ENCODE measurements at regions not wholly inside any gene's neighbourhood (a gene's known extent, or its start where the extent isn't known, plus 50 kb on each side); places are given as distances from the start of the nearest gene placed in this dataset.
"Not testable (repeated sequence)": the region's sequence is repeated elsewhere in the genome, so short reads cannot be mapped to it uniquely, and the experiment has no call there.

- Histone ChIP-seq H3K9me3 (ENCODE audit: control insufficient read depth, insufficient read depth, low read depth, low read length) (no peaks in the 10 kb centered on the region), H3K4me1 (ENCODE audit: control insufficient read depth, insufficient read depth, low read length) (no peaks in the 10 kb centered on the region), H3K27me3 (ENCODE audit: control insufficient read depth, insufficient read depth, low read length) (no peaks in the 10 kb centered on the region), H3K27ac (ENCODE audit: low read length) (no peak overlapping the region), H3K36me3 (ENCODE audit: control insufficient read depth, insufficient read depth, low read length) (no peaks in the 10 kb centered on the region), H3K4me3 (ENCODE audit: low read depth in 2 of 2, low read length in 2 of 2) (no peak overlapping the region)
- POLR2A ChIA-PET, result no interaction called here
- TF ChIP-seq REST (IDR thresholded peaks at IDR 0.05; ENCODE audit: insufficient read depth in 1 of 2, low read depth in 2 of 2, low read length in 1 of 2) (no peak), POLR2AphosphoS5 (IDR thresholded peaks at IDR 0.05; ENCODE audit: low read depth, low read length) (no peak), CTCF (IDR thresholded peaks at IDR 0.05) (no peak), SIN3A (IDR thresholded peaks at IDR 0.05; ENCODE audit: borderline replicate concordance, insufficient read depth, low read depth, low read length) (no peak), TCF7L2 (IDR thresholded peaks at IDR 0.05; ENCODE audit: low read depth, low read length) (no peak)
- no TSS peak for BruUV-seq (replicated peaks)
- no peak for ATAC-seq
- CTCF ChIA-PET, result no interaction called here
- in situ Hi-C loops (cut with HindIII; ENCODE audit: low pct_unique_long_range_greater_than_20kb, low sequenced_read_pairs), result no loop called here
- intact Hi-C loops (cut with micrococcal nuclease; ENCODE audit: unreplicated experiment), result no loop called here
- no peak for DNase-seq (ENCODE audit: low read depth, low spot score)
These were observed 308.5 kb downstream of the LTN1 start for GRCh38 chr21:28683982-28684752.

- H3K27me3 ChIP-seq (ENCODE audit: control insufficient read depth, insufficient read depth, low read length); intact Hi-C loops (cut with micrococcal nuclease; ENCODE audit: unreplicated experiment); in situ Hi-C loops (cut with HindIII; ENCODE audit: low pct_unique_long_range_greater_than_20kb, low sequenced_read_pairs); DNase-seq (ENCODE audit: low read depth, low spot score); H3K9me3 ChIP-seq (ENCODE audit: control insufficient read depth, insufficient read depth, low read depth, low read length); H3K27ac ChIP-seq (ENCODE audit: low read length); ATAC-seq; BruUV-seq (replicated peaks); CTCF ChIA-PET; H3K36me3 ChIP-seq (ENCODE audit: control insufficient read depth, insufficient read depth, low read length); H3K4me3 ChIP-seq (ENCODE audit: low read depth in 2 of 2, low read length in 2 of 2); H3K4me1 ChIP-seq (ENCODE audit: control insufficient read depth, insufficient read depth, low read length); POLR2A ChIA-PET: not testable (repeated sequence)
These were observed 309.8 kb downstream of the LTN1 start for GRCh38 chr21:28682884-28683283.

GRCh38 chr21:28677096-28677495, 315.6 kb downstream of the LTN1 start:
- H3K4me3 ChIP-seq (ENCODE audit: low read depth in 2 of 2, low read length in 2 of 2); ATAC-seq; in situ Hi-C loops (cut with HindIII; ENCODE audit: low pct_unique_long_range_greater_than_20kb, low sequenced_read_pairs); H3K9me3 ChIP-seq (ENCODE audit: control insufficient read depth, insufficient read depth, low read depth, low read length); CTCF ChIA-PET; H3K4me1 ChIP-seq (ENCODE audit: control insufficient read depth, insufficient read depth, low read length); H3K27ac ChIP-seq (ENCODE audit: low read length); H3K27me3 ChIP-seq (ENCODE audit: control insufficient read depth, insufficient read depth, low read length); BruUV-seq (replicated peaks); DNase-seq (ENCODE audit: low read depth, low spot score); POLR2A ChIA-PET; intact Hi-C loops (cut with micrococcal nuclease; ENCODE audit: unreplicated experiment); H3K36me3 ChIP-seq (ENCODE audit: control insufficient read depth, insufficient read depth, low read length): not testable (repeated sequence)
